ENCODE measurements at regions not wholly inside any gene's neighbourhood (a gene's known extent, or its start where the extent isn't known, plus 50 kb on each side); places are given as distances from the start of the nearest gene placed in this dataset.

DNA sequence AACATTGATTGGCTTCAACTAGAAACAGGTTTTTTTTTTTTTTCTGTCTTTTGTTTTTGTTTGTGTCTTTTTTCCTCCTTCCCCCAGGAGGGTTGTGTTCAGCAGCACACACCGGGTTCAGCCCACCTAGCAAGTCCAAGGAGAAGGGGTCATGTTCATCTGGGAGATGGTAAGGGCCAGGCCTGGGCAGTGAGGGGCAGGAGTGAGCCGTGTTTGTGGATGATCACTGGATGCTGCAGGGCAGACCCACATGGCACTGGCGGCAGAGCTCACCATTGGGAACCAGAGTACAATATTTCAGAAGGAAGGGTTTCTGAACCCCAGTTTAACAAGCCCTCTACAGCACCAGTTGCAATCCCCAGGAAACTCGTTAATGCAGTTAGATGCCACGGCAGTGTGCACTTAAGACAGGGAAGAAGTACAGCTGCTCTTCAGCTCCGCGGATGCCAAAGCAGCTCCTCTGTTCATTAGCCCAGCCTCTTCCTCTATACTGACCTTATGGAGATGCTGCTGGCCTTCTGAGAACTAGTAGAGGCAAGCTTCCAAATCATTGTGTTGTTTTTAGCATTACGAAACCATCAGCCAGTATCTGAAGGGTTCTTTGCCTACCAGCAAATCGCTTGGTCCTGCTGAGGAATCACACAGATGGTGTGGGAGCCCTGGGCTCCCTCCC lies 508.2 kb upstream of the WWC1 start:
- TF ChIP-seq, protein P1, sequence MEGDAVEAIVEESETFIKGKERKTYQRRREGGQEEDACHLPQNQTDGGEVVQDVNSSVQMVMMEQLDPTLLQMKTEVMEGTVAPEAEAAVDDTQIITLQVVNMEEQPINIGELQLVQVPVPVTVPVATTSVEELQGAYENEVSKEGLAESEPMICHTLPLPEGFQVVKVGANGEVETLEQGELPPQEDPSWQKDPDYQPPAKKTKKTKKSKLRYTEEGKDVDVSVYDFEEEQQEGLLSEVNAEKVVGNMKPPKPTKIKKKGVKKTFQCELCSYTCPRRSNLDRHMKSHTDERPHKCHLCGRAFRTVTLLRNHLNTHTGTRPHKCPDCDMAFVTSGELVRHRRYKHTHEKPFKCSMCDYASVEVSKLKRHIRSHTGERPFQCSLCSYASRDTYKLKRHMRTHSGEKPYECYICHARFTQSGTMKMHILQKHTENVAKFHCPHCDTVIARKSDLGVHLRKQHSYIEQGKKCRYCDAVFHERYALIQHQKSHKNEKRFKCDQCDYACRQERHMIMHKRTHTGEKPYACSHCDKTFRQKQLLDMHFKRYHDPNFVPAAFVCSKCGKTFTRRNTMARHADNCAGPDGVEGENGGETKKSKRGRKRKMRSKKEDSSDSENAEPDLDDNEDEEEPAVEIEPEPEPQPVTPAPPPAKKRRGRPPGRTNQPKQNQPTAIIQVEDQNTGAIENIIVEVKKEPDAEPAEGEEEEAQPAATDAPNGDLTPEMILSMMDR (IDR thresholded peaks at IDR 0.05): no peak
- TF ChIP-seq ZFX (IDR thresholded peaks at IDR 0.05; ENCODE audit: borderline replicate concordance): no peak
